B cell (primary cell): ENCODE measurements at regions not wholly inside any gene's neighbourhood (a gene's known extent, or its start where the extent isn't known, plus 50 kb on each side); places are given as distances from the start of the nearest gene placed in this dataset.

ENCODE experiments used
- ATAC-seq: fragments of 200-7000 bp; cut with Tn5 transposase; one replicate; pipeline ENCODE4 v1.10.0; 2021; ENCODE audit warnings: low read depth, mild to moderate bottlenecking, moderate number of reproducible peaks, moderate library complexity
- CTCF ChIA-PET: fragments of 350-600 bp; sonication (Branson Sonifier 250); formaldehyde crosslinking; loops from one replicate; lab custom pipeline; 2021; ENCODE audit warnings: antibody characterized with exemption, inconsistent platforms; lab: Charles Lee
- POLR2A ChIA-PET: fragments of 350-600 bp; sonication (Branson Sonifier 250); formaldehyde crosslinking; loops from one replicate; lab custom pipeline; 2021; ENCODE audit warnings: antibody characterized with exemption; lab: Charles Lee
- DNase-seq: peaks from one replicate; pipeline ENCODE4 v3.0.0; 2013
- H2AFZ ChIP-seq: 2 replicates; pipeline ENCODE4 v1.6.1; 2012; ENCODE audit warnings: mild to moderate bottlenecking, low read depth, low read length; ENCODE audit not compliant: insufficient read depth, poor library complexity, severe bottlenecking
- H3K27ac ChIP-seq, 2 donors: 1 replicate in 1 of 2; 2 replicates in 1 of 2; pipeline ENCODE4 v1.5.1; 2012 to 2013; ENCODE audit warnings: low read length in 2 of 2, mild to moderate bottlenecking in 2 of 2, moderate library complexity in 1 of 2
- H3K27me3 ChIP-seq, 4 experiments: fragments of 200-600 bp in 1 of 4; sonication (generic) in 1 of 4; replicated peaks in 1 of 4; 1 replicate in 2 of 4; 2 replicates in 2 of 4; pipeline versions ENCODE4 v1.6.1 to v1.7.0; 2013 to 2016; ENCODE audit warnings: low read length in 3 of 4, mild to moderate bottlenecking in 2 of 4, mixed read lengths in 1 of 4, moderate library complexity in 1 of 4; ENCODE audit not compliant: insufficient read depth in 4 of 4, control insufficient read depth in 3 of 4; ENCODE audit errors: control extremely low read depth in 1 of 4
- H3K36me3 ChIP-seq, 2 experiments: replicated peaks in 1 of 2; 1 replicate in 1 of 2; 2 replicates in 1 of 2; pipeline versions ENCODE4 v1.6.1 to v1.7.1; 2013; ENCODE audit warnings: low read length in 1 of 2; ENCODE audit not compliant: insufficient read depth in 2 of 2, control insufficient read depth in 1 of 2; ENCODE audit errors: control extremely low read depth in 1 of 2, extremely low read depth in 1 of 2
- H3K4me1 ChIP-seq, 2 donors: fragments of 200-600 bp in 1 of 2; sonication (generic) in 1 of 2; 1 replicate in 1 of 2; 2 replicates in 1 of 2; pipeline versions ENCODE4 v1.5.1 to v1.6.1; 2013 to 2017; ENCODE audit warnings: low read length in 2 of 2; ENCODE audit not compliant: control insufficient read depth in 2 of 2, insufficient read depth in 2 of 2
- H3K4me2 ChIP-seq: replicated peaks from 2 replicates; pipeline ENCODE3; 2012; ENCODE audit warnings: mild to moderate bottlenecking, low read depth, low read length; ENCODE audit not compliant: poor library complexity, severe bottlenecking
- H3K4me3 ChIP-seq, 5 experiments: fragments of 200-600 bp in 1 of 5; sonication (generic) in 1 of 5; 1 replicate in 3 of 5; 2 replicates in 2 of 5; pipeline versions ENCODE4 v1.5.1 to v1.7.0; 2011 to 2016; ENCODE audit warnings: low read length in 4 of 5, mild to moderate bottlenecking in 4 of 5, low read depth in 2 of 5, control low read depth in 1 of 5, moderate library complexity in 1 of 5; ENCODE audit not compliant: insufficient read depth in 1 of 5; ENCODE audit errors: control extremely low read depth in 1 of 5, extremely low read depth in 1 of 5
- H3K79me2 ChIP-seq: fragments of 200-600 bp; sonication (generic); one replicate; pipeline ENCODE4 v1.6.0; 2016; ENCODE audit warnings: low read length; ENCODE audit not compliant: control insufficient read depth, insufficient read depth
- H3K9ac ChIP-seq: fragments of 200-600 bp; sonication (generic); 2 replicates; pipeline ENCODE4 v1.6.1; 2017; ENCODE audit warnings: mild to moderate bottlenecking, low read length, moderate library complexity
- H3K9me3 ChIP-seq, 3 donors: one replicate each; pipeline versions ENCODE4 v1.6.1 to v1.7.1; 2013; ENCODE audit warnings: low read length in 2 of 3; ENCODE audit not compliant: control insufficient read depth in 2 of 3, insufficient read depth in 1 of 3; ENCODE audit errors: control extremely low read depth in 1 of 3
- H4K20me1 ChIP-seq: 2 replicates; pipeline ENCODE4 v1.6.0; 2012; ENCODE audit warnings: mild to moderate bottlenecking, low read length; ENCODE audit not compliant: insufficient read depth, control insufficient read depth, poor library complexity, severe bottlenecking
- H3K27ac Mint-ChIP-seq: one replicate; pipeline ENCODE4 v1.8.0; 2021; ENCODE audit warnings: mixed read lengths
- H3K27me3 Mint-ChIP-seq: one replicate; pipeline ENCODE4 v1.8.0; 2021; ENCODE audit warnings: mixed read lengths
- H3K4me1 Mint-ChIP-seq: one replicate; pipeline ENCODE4 v1.8.0; 2021; ENCODE audit warnings: mixed read lengths
- H3K4me3 Mint-ChIP-seq: one replicate; pipeline ENCODE4 v1.8.0; 2021; ENCODE audit warnings: mixed read lengths
- H3K9me3 Mint-ChIP-seq: one replicate; pipeline ENCODE4 v1.8.0; 2022; ENCODE audit warnings: mixed read lengths; ENCODE audit not compliant: insufficient read depth
- EZH2 ChIP-seq: IDR thresholded peaks from 2 replicates; pipeline ENCODE4 v1.6.1; 2012; ENCODE audit warnings: borderline replicate concordance, low read depth, mild to moderate bottlenecking, moderate library complexity, low read length; ENCODE audit not compliant: insufficient read depth, poor library complexity, severe bottlenecking
- WGBS: methylation state at CpG from one replicate; pipeline ENCODE4 v1.1.5; 2013; ENCODE audit warnings: missing lambda C conversion rate; ENCODE audit not compliant: insufficient coverage; 5-methylcytosine and 5-hydroxymethylcytosine counted together
- intact Hi-C: fragments of 100-400 bp; cut with micrococcal nuclease; formaldehyde crosslinking; loops from one replicate; pipeline ENCODE4 v1.10.0; 2022
- TF ChIP-seq, protein P1 (sequence below): fragments of 200-600 bp; IDR thresholded peaks from one replicate; pipeline ENCODE4 v1.8.0; 2022; ENCODE audit warnings: antibody characterized with exemption, mild to moderate bottlenecking

GRCh38 chr15:70321172-70321819 is 223.6 kb upstream of the TLE3 start:
- Histone ChIP-seq H3K27ac (peak overlapping the region; percentile 86 to 97), H3K4me2 (peak overlapping the region; percentile 66), H3K27me3 (no peaks in the 10 kb centered on the region), H4K20me1 (no peaks in the 10 kb centered on the region), H3K4me3 (peak overlapping the region in 1 of 5 experiments; percentile 37), H2AFZ (no peak overlapping the region), H3K9ac (peak overlapping the region; percentile 48), H3K36me3 (no peaks in the 10 kb centered on the region), H3K9me3 (peaks cover 0 to 3% (median 0%) of the 10 kb centered on the region in 3 donors), H3K4me1 (peaks cover 58 to 68% of the 10 kb centered on the region in 2 donors), H3K79me2 (no peaks in the 10 kb centered on the region)
- CTCF ChIA-PET = interaction anchor here (0.7 to 3.3 kb wide), 10 partner anchors 21 to 249 kb away, joined by 3 to 7 read pairs (median 4); partner anchors contain the start of gene TLE3
- TF ChIP-seq EZH2 = no peak
- TF ChIP-seq, protein P1, sequence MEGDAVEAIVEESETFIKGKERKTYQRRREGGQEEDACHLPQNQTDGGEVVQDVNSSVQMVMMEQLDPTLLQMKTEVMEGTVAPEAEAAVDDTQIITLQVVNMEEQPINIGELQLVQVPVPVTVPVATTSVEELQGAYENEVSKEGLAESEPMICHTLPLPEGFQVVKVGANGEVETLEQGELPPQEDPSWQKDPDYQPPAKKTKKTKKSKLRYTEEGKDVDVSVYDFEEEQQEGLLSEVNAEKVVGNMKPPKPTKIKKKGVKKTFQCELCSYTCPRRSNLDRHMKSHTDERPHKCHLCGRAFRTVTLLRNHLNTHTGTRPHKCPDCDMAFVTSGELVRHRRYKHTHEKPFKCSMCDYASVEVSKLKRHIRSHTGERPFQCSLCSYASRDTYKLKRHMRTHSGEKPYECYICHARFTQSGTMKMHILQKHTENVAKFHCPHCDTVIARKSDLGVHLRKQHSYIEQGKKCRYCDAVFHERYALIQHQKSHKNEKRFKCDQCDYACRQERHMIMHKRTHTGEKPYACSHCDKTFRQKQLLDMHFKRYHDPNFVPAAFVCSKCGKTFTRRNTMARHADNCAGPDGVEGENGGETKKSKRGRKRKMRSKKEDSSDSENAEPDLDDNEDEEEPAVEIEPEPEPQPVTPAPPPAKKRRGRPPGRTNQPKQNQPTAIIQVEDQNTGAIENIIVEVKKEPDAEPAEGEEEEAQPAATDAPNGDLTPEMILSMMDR = no peak
- 61% methylated on average over 3 of the region's 4 CpGs for WGBS
- POLR2A ChIA-PET = interaction anchor here (0.5 to 2.0 kb wide), 5 partner anchors 17 to 223 kb away, joined by 3 to 6 read pairs (median 3); partner anchors contain the start of gene TLE3
- ATAC-seq (peak; percentile 19), DNase-seq (peak; percentile 68)
- no peaks in the 10 kb centered on the region for H3K27me3 Mint-ChIP-seq
- H3K27ac Mint-ChIP-seq = peak overlapping the region; percentile 91
- H3K4me3 Mint-ChIP-seq = peak overlapping the region; percentile 81
- peaks cover 64% of the 10 kb centered on the region for H3K4me1 Mint-ChIP-seq
- intact Hi-C loops = loop anchor here (2.0 to 10.0 kb wide), 6 partner anchors 62 to 206 kb away; no protein-coding TSS in a partner anchor
- H3K9me3 Mint-ChIP-seq = no peaks in the 10 kb centered on the region

- Histone ChIP-seq H3K4me3 (peak overlapping the region in 3 of 5 experiments; percentile 0 to 42 (median 11)), H3K36me3 (no peaks in the 10 kb centered on the region), H3K9me3 (peaks cover 0 to 3% (median 0%) of the 10 kb centered on the region in 3 donors), H3K27ac (peak overlapping the region; percentile 86 to 97), H3K79me2 (no peaks in the 10 kb centered on the region), H3K9ac (peak overlapping the region; percentile 48), H2AFZ (no peak overlapping the region), H3K27me3 (no peaks in the 10 kb centered on the region), H3K4me1 (peaks cover 58 to 68% of the 10 kb centered on the region in 2 donors), H4K20me1 (no peaks in the 10 kb centered on the region), H3K4me2 (peak overlapping the region; percentile 66)
- no peaks in the 10 kb centered on the region for H3K9me3 Mint-ChIP-seq
- peak overlapping the region; percentile 91 for H3K27ac Mint-ChIP-seq
- ATAC-seq (peak; percentile 9), DNase-seq (peak; percentile 75)
- TF ChIP-seq, protein P1 = no peak
- TF ChIP-seq EZH2 = no peak
- H3K27me3 Mint-ChIP-seq = no peaks in the 10 kb centered on the region
- peaks cover 63% of the 10 kb centered on the region for H3K4me1 Mint-ChIP-seq
- intact Hi-C loops = loop anchor here (2.0 to 10.0 kb wide), 6 partner anchors 62 to 207 kb away; no protein-coding TSS in a partner anchor
- POLR2A ChIA-PET = interaction anchor here (1.5 to 2.0 kb wide), 2 partner anchors 20 to 223 kb away, joined by 3 to 6 read pairs; partner anchors contain the start of gene TLE3
- H3K4me3 Mint-ChIP-seq = peak overlapping the region; percentile 79
- CTCF ChIA-PET = interaction anchor here (1.0 to 3.3 kb wide), 4 partner anchors 43 to 222 kb away, joined by 3 to 10 read pairs (median 7); partner anchors contain the start of gene TLE3
- WGBS = no CpG with 5 or more reads among the region's 2 CpGs
Observed at GRCh38 chr15:70320482-70320881, 222.8 kb upstream of the TLE3 start.
